ENCODE measurements at regions not wholly inside any gene's neighbourhood (a gene's known extent, or its start where the extent isn't known, plus 50 kb on each side); places are given as distances from the start of the nearest gene placed in this dataset.

DNA sequence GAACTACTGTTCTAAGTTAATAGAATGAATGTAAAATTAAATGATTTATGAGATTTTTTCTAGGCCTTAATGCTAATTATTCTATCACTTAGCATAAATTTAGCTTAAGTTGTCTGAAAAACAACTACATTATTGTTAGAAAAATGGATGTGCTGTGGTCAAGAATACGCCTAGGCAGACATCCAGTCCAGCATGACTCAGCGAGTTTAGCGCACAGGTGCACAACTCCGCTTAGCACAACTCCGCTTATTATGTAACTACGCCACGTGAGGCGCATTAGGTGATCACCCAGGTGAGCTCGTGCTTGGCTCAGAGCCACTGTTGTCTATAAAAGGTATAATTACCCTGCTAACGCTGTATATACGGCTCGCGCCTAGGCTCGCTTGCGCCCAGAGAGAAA is 1043.6 kb upstream of the ADGRL4 start:
- H3K4me3 ChIP-seq = no peak overlapping the region
- H3K4me1 ChIP-seq = no peaks in the 10 kb centered on the region
- TF ChIP-seq POLR2A (IDR thresholded peaks at IDR 0.05) (no peak), POLR2AphosphoS5 (IDR thresholded peaks at IDR 0.05) (no peak)
- TF ChIP-seq, protein P1, sequence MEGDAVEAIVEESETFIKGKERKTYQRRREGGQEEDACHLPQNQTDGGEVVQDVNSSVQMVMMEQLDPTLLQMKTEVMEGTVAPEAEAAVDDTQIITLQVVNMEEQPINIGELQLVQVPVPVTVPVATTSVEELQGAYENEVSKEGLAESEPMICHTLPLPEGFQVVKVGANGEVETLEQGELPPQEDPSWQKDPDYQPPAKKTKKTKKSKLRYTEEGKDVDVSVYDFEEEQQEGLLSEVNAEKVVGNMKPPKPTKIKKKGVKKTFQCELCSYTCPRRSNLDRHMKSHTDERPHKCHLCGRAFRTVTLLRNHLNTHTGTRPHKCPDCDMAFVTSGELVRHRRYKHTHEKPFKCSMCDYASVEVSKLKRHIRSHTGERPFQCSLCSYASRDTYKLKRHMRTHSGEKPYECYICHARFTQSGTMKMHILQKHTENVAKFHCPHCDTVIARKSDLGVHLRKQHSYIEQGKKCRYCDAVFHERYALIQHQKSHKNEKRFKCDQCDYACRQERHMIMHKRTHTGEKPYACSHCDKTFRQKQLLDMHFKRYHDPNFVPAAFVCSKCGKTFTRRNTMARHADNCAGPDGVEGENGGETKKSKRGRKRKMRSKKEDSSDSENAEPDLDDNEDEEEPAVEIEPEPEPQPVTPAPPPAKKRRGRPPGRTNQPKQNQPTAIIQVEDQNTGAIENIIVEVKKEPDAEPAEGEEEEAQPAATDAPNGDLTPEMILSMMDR (IDR thresholded peaks at IDR 0.05) = no peak
- H3K36me3 ChIP-seq = no peaks in the 10 kb centered on the region
- no peaks in the 10 kb centered on the region for H3K27me3 ChIP-seq
- H3K9me3 ChIP-seq = peaks cover 0 to 4% of the 10 kb centered on the region in 2 donors
- H3K27ac ChIP-seq = no peak overlapping the region
- intact Hi-C loops (cut with DNase I; ENCODE audit: low total_unique reads) = no loop called here
- no peak for DNase-seq (ENCODE audit: low spot score in 2 of 2)

DNA sequence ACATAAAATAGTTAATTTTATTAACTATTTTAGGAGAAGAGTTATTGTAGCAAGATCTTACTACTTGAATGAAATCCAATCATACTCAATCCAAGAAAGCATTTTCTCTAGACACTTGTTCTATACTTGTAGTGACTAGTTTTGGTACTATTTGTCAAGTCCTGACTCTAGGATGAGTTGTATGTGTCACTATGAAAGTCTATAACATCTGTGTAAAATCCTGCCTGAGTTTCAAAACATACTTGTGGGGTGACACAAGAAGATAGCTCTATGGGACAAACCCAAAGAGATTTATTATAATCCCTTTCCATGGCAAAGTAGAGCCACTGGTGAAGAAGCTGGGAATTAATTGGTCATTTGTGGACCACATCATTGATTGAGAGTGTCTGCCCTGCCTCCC is 1042.2 kb upstream of the ADGRL4 start:
- no peaks in the 10 kb centered on the region for H3K4me1 ChIP-seq
- H3K27me3 ChIP-seq = no peaks in the 10 kb centered on the region
- intact Hi-C loops (cut with DNase I; ENCODE audit: low total_unique reads) = no loop called here
- H3K27ac ChIP-seq = no peak overlapping the region
- no peaks in the 10 kb centered on the region for H3K36me3 ChIP-seq
- no peak overlapping the region for H3K4me3 ChIP-seq
- TF ChIP-seq, protein P1 (IDR thresholded peaks at IDR 0.05) = no peak
- TF ChIP-seq POLR2AphosphoS5 (IDR thresholded peaks at IDR 0.05) (no peak), POLR2A (IDR thresholded peaks at IDR 0.05) (no peak)
- DNase-seq (ENCODE audit: low spot score in 2 of 2) = no peak
- H3K9me3 ChIP-seq = peaks cover 0 to 4% of the 10 kb centered on the region in 2 donors

DNA sequence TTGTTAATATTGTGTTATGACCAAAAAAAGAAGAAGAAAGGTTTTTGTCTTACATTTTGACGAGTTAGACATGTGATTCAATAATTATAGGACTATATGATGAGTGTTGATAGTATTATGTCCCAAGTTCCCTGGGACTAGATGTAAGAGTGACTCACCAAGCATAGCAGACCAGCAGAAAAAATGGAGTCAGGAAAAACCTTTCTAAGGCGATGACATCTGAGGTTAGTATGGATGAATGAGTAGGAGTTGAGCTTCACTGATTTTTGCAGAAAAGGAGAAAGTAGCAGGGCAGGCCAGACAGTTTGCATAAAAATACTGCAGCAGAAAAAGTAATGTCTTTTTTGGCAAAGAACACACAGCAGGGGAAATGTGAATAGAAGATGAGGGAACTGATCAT is 1041.3 kb upstream of the ADGRL4 start:
- intact Hi-C loops (cut with DNase I; ENCODE audit: low total_unique reads) = no loop called here
- no peak for DNase-seq (ENCODE audit: low spot score in 2 of 2)
- H3K27me3 ChIP-seq = no peaks in the 10 kb centered on the region

DNA sequence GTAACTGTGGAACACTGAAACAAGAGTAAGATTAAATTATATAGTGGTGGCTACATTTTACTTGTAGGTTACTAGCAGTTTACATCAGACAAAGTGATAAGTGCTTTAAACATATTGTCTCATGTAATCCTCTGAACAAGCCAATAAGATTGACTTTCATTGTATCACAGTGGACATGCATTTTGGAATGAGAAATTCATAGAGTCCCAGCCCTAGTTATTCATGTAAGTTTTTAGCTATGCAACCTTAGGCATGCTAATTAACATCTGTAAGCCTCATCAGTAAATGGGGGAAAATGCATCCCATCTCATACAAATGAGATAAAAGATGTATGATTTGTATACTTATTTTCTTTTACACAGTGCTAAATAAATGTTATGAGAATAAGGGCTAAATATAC is 1038.1 kb upstream of the ADGRL4 start:
- intact Hi-C loops (cut with DNase I; ENCODE audit: low total_unique reads) = no loop called here
- Histone ChIP-seq H3K4me3 (no peak overlapping the region), H3K36me3 (no peaks in the 10 kb centered on the region), H3K4me1 (no peaks in the 10 kb centered on the region), H3K9me3 (no peaks in the 10 kb centered on the region), H3K27ac (no peak overlapping the region), H3K27me3 (no peaks in the 10 kb centered on the region)
- TF ChIP-seq, protein P1 (IDR thresholded peaks at IDR 0.05) = no peak
- no peak for TF ChIP-seq POLR2AphosphoS5 (IDR thresholded peaks at IDR 0.05)
- TF ChIP-seq POLR2A (IDR thresholded peaks at IDR 0.05) = no peak
- DNase-seq (ENCODE audit: low spot score in 2 of 2) = no peak

More for the DNA sequence above, 1041.3 kb upstream of the ADGRL4 start:
- H3K27ac ChIP-seq = no peak overlapping the region
- H3K4me1 ChIP-seq = no peaks in the 10 kb centered on the region
- TF ChIP-seq, protein P1 (IDR thresholded peaks at IDR 0.05) = no peak
- TF ChIP-seq POLR2A (IDR thresholded peaks at IDR 0.05) (no peak), POLR2AphosphoS5 (IDR thresholded peaks at IDR 0.05) (no peak)
- H3K9me3 ChIP-seq = peaks cover 0 to 4% of the 10 kb centered on the region in 2 donors
- H3K4me3 ChIP-seq = no peak overlapping the region
- H3K36me3 ChIP-seq = no peaks in the 10 kb centered on the region

DNA sequence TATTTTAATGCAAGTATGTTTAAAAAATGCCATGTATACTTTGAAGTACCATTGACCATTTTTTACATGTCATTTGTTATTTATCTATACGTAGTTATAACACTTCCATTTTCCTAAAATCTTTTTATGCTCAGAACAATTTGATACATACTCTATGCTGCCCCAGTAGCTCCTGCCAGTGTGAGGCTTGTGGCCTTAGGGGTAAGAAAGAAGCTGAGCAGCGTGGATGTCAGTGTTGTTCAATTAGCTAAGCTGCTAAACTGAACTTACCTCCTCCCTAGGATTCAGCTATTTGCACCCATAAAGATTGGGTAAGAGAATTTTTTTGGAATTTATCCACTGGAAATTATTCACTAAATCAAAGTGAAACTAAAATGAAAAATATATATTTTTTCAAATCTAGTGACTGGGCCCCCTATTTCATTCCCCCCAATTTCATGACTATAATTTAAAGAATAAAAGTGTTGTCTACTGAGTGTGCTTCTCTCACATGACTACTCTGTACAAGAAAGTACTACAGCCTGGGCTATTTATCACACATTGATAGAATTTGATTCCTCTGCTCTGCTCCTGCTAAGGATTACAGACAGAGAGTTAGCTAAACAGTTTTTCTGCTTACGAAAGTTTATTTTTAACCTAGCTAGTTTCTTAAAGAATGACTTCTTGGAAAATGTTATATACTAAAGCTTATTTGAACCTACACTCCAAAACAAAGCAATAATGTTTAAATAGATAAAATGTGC is 1030.3 kb upstream of the ADGRL4 start:
- Histone ChIP-seq H3K27me3 (no peaks in the 10 kb centered on the region), H3K4me3 (no peak overlapping the region), H3K9me3 (no peaks in the 10 kb centered on the region), H3K4me1 (no peaks in the 10 kb centered on the region), H3K36me3 (no peaks in the 10 kb centered on the region), H3K27ac (no peak overlapping the region)
- DNase-seq (ENCODE audit: low spot score in 2 of 2) = no peak
- intact Hi-C loops (cut with DNase I; ENCODE audit: low total_unique reads) = no loop called here
- no peak for TF ChIP-seq POLR2AphosphoS5 (IDR thresholded peaks at IDR 0.05)
- TF ChIP-seq, protein P1 (IDR thresholded peaks at IDR 0.05) = no peak
- TF ChIP-seq POLR2A (IDR thresholded peaks at IDR 0.05) = no peak

Data from breast epithelium (tissue), 4 donors.